ENCODE measurements at regions not wholly inside any gene's neighbourhood (a gene's known extent, or its start where the extent isn't known, plus 50 kb on each side); places are given as distances from the start of the nearest gene placed in this dataset.

- in situ Hi-C loops (cut with MboI; ENCODE audit: low sequenced_read_pairs) = no loop called here
- no peak for DNase-seq (ENCODE audit: low spot score in 2 of 2)
- no peaks in the 10 kb centered on the region for H3K27me3 ChIP-seq (ENCODE audit: low read depth)
Observed at GRCh38 chr10:4077804-4078203, 292.8 kb upstream of the KLF6 start.

GRCh38 chr10:4076983-4077382, 292.0 kb upstream of the KLF6 start:
- in situ Hi-C loops (cut with MboI; ENCODE audit: low sequenced_read_pairs) = no loop called here
- Histone ChIP-seq H3K27me3 (ENCODE audit: low read depth) (no peaks in the 10 kb centered on the region), H3K4me1 (no peaks in the 10 kb centered on the region), H3K4me3 (no peak overlapping the region), H3K36me3 (replicated peaks) (no peaks in the 10 kb centered on the region), H3K9me3 (no peaks in the 10 kb centered on the region)
- DNase-seq (ENCODE audit: low spot score in 2 of 2) = no peak

More at GRCh38 chr10:4077804-4078203, 292.8 kb upstream of the KLF6 start:
- Histone ChIP-seq H3K36me3 (replicated peaks) (no peaks in the 10 kb centered on the region), H3K4me3 (no peak overlapping the region), H3K4me1 (no peaks in the 10 kb centered on the region), H3K9me3 (no peaks in the 10 kb centered on the region)

- no peak overlapping the region for H3K4me3 ChIP-seq
- no peaks in the 10 kb centered on the region for H3K36me3 ChIP-seq (replicated peaks)
- H3K27me3 ChIP-seq (ENCODE audit: low read depth) = no peaks in the 10 kb centered on the region
- in situ Hi-C loops (cut with MboI; ENCODE audit: low sequenced_read_pairs) = no loop called here
- no peaks in the 10 kb centered on the region for H3K4me1 ChIP-seq
- no peaks in the 10 kb centered on the region for H3K9me3 ChIP-seq
- DNase-seq (ENCODE audit: low spot score in 2 of 2) = no peak
Observed at GRCh38 chr10:4075443-4075842, 290.4 kb upstream of the KLF6 start.

GRCh38 chr10:4074545-4075407, 289.8 kb upstream of the KLF6 start:
- H3K36me3 ChIP-seq (replicated peaks) = no peaks in the 10 kb centered on the region
- DNase-seq (ENCODE audit: low spot score in 2 of 2) = no peak
- H3K9me3 ChIP-seq = no peaks in the 10 kb centered on the region
- in situ Hi-C loops (cut with MboI; ENCODE audit: low sequenced_read_pairs) = no loop called here
- H3K4me1 ChIP-seq = no peaks in the 10 kb centered on the region
- H3K4me3 ChIP-seq = no peak overlapping the region
- H3K27me3 ChIP-seq (ENCODE audit: low read depth) = no peaks in the 10 kb centered on the region

GRCh38 chr10:4073912-4074311, 288.9 kb upstream of the KLF6 start:
- Histone ChIP-seq H3K27me3 (ENCODE audit: low read depth) (no peaks in the 10 kb centered on the region), H3K4me3 (no peak overlapping the region), H3K36me3 (replicated peaks) (no peaks in the 10 kb centered on the region), H3K4me1 (no peaks in the 10 kb centered on the region), H3K9me3 (no peaks in the 10 kb centered on the region)
- in situ Hi-C loops (cut with MboI; ENCODE audit: low sequenced_read_pairs) = no loop called here
- DNase-seq (ENCODE audit: low spot score in 2 of 2) = no peak

- no peaks in the 10 kb centered on the region for H3K36me3 ChIP-seq (replicated peaks)
- H3K4me1 ChIP-seq = no peaks in the 10 kb centered on the region
- in situ Hi-C loops (cut with MboI; ENCODE audit: low sequenced_read_pairs) = no loop called here
- no peaks in the 10 kb centered on the region for H3K9me3 ChIP-seq
- no peaks in the 10 kb centered on the region for H3K27me3 ChIP-seq (ENCODE audit: low read depth)
- no peak for DNase-seq (ENCODE audit: low spot score in 2 of 2)
- no peak overlapping the region for H3K4me3 ChIP-seq
Observed at GRCh38 chr10:4070921-4071660, 286.1 kb upstream of the KLF6 start.

- H3K27me3 ChIP-seq (ENCODE audit: low read depth) = no peaks in the 10 kb centered on the region
- in situ Hi-C loops (cut with MboI; ENCODE audit: low sequenced_read_pairs) = no loop called here
- no peaks in the 10 kb centered on the region for H3K4me1 ChIP-seq
- no peaks in the 10 kb centered on the region for H3K9me3 ChIP-seq
- H3K4me3 ChIP-seq = no peak overlapping the region
- no peaks in the 10 kb centered on the region for H3K36me3 ChIP-seq (replicated peaks)
- DNase-seq (ENCODE audit: low spot score in 2 of 2) = no peak
Observed at GRCh38 chr10:4070184-4070583, 285.2 kb upstream of the KLF6 start.

GRCh38 chr10:4069491-4069890, 284.5 kb upstream of the KLF6 start:
- H3K4me1 ChIP-seq = no peaks in the 10 kb centered on the region
- in situ Hi-C loops (cut with MboI; ENCODE audit: low sequenced_read_pairs) = no loop called here
- no peak for DNase-seq (ENCODE audit: low spot score in 2 of 2)
- H3K9me3 ChIP-seq = no peaks in the 10 kb centered on the region
- H3K27me3 ChIP-seq (ENCODE audit: low read depth) = no peaks in the 10 kb centered on the region
- no peaks in the 10 kb centered on the region for H3K36me3 ChIP-seq (replicated peaks)
- no peak overlapping the region for H3K4me3 ChIP-seq

GRCh38 chr10:4068629-4069028, 283.6 kb upstream of the KLF6 start:
- DNase-seq (ENCODE audit: low spot score in 2 of 2) = no peak
- no peak overlapping the region for H3K4me3 ChIP-seq
- H3K36me3 ChIP-seq (replicated peaks) = no peaks in the 10 kb centered on the region
- no peaks in the 10 kb centered on the region for H3K27me3 ChIP-seq (ENCODE audit: low read depth)
- H3K4me1 ChIP-seq = no peaks in the 10 kb centered on the region
- H3K9me3 ChIP-seq = no peaks in the 10 kb centered on the region
- in situ Hi-C loops (cut with MboI; ENCODE audit: low sequenced_read_pairs) = no loop called here

- Histone ChIP-seq H3K27me3 (ENCODE audit: low read depth) (no peaks in the 10 kb centered on the region), H3K9me3 (no peaks in the 10 kb centered on the region), H3K4me3 (no peak overlapping the region), H3K36me3 (replicated peaks) (no peaks in the 10 kb centered on the region), H3K4me1 (no peaks in the 10 kb centered on the region)
- in situ Hi-C loops (cut with MboI; ENCODE audit: low sequenced_read_pairs) = no loop called here
- no peak for DNase-seq (ENCODE audit: low spot score in 2 of 2)
Observed at GRCh38 chr10:4067931-4068561, 283.0 kb upstream of the KLF6 start.

- Histone ChIP-seq H3K4me1 (no peaks in the 10 kb centered on the region), H3K9me3 (no peaks in the 10 kb centered on the region), H3K36me3 (replicated peaks) (no peaks in the 10 kb centered on the region), H3K27me3 (ENCODE audit: low read depth) (no peaks in the 10 kb centered on the region), H3K4me3 (no peak overlapping the region)
- no peak for DNase-seq (ENCODE audit: low spot score in 2 of 2)
- in situ Hi-C loops (cut with MboI; ENCODE audit: low sequenced_read_pairs) = no loop called here
Observed at GRCh38 chr10:4067531-4067930, 282.5 kb upstream of the KLF6 start.

- no peaks in the 10 kb centered on the region for H3K36me3 ChIP-seq (replicated peaks)
- no peaks in the 10 kb centered on the region for H3K9me3 ChIP-seq
- H3K4me1 ChIP-seq = no peaks in the 10 kb centered on the region
- no peak overlapping the region for H3K4me3 ChIP-seq
- in situ Hi-C loops (cut with MboI; ENCODE audit: low sequenced_read_pairs) = no loop called here
- DNase-seq (ENCODE audit: low spot score in 2 of 2) = no peak
- H3K27me3 ChIP-seq (ENCODE audit: low read depth) = no peaks in the 10 kb centered on the region
Observed at GRCh38 chr10:4066581-4067390, 281.8 kb upstream of the KLF6 start.

- Histone ChIP-seq H3K9me3 (no peaks in the 10 kb centered on the region), H3K4me1 (no peaks in the 10 kb centered on the region), H3K36me3 (replicated peaks) (no peaks in the 10 kb centered on the region), H3K27me3 (ENCODE audit: low read depth) (no peaks in the 10 kb centered on the region), H3K4me3 (no peak overlapping the region)
- in situ Hi-C loops (cut with MboI; ENCODE audit: low sequenced_read_pairs) = no loop called here
- no peak for DNase-seq (ENCODE audit: low spot score in 2 of 2)
Observed at GRCh38 chr10:4064489-4064888, 279.5 kb upstream of the KLF6 start.

Measured in HAP-1 (cell line).